HG03521 (cell line): ENCODE measurements at regions not wholly inside any gene's neighbourhood (a gene's known extent, or its start where the extent isn't known, plus 50 kb on each side); places are given as distances from the start of the nearest gene placed in this dataset.

Experiments
- ATAC-seq: cut with Tn5 transposase; IDR thresholded peaks from one replicate; pipeline ENCODE4 v1.9.1; 2021; ENCODE audit warnings: mild to moderate bottlenecking, moderate library complexity; ENCODE audit not compliant: unreplicated experiment

DNA sequence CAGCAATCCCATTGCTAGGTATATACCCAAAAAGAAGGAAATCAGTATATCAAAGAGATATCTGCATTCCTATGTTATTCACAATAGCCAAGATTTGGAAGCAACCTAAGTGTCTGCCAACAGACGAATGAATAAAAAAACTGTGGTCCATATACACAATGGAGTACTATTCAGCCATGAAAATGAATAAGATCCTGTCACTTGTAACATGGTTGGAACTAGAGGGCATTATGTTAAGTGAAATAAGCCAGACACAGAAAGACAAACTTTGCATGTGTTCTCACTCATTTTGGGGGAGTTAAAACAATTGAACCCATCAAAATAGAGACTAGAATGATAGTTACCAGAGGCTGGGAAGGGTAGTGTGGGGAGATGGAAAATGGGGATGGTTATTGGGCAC is 323.5 kb upstream of the NFE2L3 start:
- ATAC-seq, result no peak

DNA sequence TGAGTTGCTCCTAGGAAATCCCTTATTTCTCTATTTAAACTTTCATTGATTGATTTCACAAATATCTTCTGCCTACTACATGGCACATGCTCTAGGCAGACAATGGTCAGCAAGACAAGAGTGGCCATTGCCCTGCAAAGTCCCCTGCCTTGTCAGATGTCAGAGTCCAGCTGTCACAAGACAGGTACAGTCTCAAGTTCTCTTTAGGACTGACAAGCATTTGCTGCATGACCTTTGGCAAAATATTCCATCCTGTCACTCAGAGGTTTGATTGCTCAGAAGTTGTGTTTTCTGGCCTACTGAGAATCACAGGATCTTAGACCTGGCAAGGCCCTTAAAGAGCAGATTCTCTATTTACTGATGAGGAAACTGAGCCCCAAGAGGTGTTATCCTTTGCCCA is 322.3 kb upstream of the NFE2L3 start:
- no peak for ATAC-seq

GRCh38 chr7:25830215-25830614 is 321.8 kb upstream of the NFE2L3 start:
- no peak for ATAC-seq

DNA sequence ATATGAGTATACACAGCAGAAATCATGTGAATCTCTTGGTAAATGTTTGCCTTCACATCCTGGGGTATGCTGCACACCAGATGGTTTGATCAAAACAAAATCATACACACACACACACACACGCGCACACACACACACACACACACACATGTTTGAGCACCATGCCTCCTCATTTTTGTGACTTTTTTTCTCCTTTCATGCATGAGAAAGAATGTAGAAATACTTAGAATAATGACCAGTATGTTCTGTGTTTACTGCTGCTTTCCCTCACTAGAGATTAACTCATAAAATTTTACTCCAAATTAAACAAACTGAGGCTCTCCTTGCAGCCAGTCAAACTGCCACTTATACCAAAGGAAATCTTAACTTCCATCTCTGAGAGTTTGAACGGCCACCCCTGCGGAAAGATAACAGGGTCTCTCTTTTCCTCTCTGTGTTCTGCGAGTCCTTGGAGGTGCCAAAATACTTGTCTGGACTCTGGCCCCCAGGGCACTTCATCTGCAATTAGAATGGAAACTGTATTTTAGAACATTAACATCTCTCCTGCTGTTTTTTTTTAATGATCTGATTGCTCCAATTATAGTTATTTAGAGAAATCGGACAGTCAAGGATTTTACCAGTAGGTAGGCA is 320.8 kb upstream of the NFE2L3 start:
- no peak for ATAC-seq

DNA sequence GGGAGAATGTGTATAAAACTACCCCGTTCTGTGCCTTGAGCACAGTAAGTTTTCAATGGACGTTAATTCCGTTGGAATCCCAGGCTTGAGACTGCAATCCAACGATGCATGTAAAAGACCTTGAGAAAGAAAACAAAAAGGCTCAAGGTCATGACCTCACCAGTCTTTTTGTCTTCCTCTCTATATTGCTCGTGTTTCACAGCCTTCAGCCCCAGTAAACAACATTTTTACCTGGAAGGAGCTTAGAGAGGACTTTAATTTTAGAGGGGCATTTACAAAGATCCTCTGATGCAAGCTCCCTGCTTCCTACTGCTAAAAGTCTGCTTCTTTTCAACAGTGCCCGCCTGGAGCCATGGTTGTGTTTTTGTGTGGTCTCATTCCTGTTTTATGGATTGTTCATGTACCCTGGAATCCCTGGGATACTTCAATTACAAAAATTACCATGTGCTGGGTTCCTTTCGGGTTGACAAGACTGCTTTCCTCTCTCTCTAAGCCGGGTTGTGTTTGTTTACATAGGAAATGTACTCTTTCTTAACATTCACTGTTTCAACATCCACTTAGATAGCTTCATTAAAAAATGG is 320.1 kb upstream of the NFE2L3 start:
- ATAC-seq, result no peak

- ATAC-seq, result no peak
Measured at GRCh38 chr7:25832456-25832855, 319.5 kb upstream of the NFE2L3 start.

DNA sequence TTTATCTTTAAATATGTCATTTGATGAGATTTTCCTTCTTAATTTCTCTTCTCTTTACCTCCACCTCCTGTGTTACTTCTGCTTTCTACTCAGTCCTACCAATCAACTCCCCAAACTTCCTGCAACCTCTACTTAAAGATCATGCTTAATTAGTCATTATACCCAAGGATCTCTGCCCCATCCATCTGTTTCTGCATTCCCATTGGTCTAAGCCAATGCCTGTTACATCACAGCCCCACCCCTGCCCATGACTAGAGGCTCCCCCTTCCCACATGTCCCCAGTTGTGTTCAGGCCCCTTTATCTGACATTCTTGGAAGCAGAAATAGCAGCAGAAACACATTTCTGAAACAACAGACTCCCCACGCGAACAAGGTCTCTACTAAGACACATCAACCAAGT is 319.1 kb upstream of the NFE2L3 start:
- ATAC-seq, result no peak

DNA sequence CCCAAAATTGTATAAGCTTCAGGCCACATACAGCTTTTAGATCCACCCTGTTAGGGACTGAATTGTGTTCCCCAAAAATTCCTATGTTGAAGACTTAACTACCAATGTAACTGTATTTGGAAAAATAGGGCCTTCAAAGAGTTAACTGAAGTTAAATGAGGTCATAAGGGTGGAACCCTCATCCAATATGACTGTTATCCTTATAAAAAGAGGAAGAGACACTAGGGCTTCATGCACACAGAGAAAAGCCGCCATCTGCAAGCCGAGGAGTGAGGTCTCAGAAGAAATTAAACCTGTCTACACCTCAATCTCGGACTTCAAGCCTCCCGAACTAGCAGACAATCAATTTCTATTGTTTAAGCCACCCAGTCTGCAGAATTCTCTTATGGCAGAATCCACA is 317.9 kb upstream of the NFE2L3 start:
- no peak for ATAC-seq

- ATAC-seq, result no peak
Measured at GRCh38 chr7:25835197-25835596, 316.8 kb upstream of the NFE2L3 start.

DNA sequence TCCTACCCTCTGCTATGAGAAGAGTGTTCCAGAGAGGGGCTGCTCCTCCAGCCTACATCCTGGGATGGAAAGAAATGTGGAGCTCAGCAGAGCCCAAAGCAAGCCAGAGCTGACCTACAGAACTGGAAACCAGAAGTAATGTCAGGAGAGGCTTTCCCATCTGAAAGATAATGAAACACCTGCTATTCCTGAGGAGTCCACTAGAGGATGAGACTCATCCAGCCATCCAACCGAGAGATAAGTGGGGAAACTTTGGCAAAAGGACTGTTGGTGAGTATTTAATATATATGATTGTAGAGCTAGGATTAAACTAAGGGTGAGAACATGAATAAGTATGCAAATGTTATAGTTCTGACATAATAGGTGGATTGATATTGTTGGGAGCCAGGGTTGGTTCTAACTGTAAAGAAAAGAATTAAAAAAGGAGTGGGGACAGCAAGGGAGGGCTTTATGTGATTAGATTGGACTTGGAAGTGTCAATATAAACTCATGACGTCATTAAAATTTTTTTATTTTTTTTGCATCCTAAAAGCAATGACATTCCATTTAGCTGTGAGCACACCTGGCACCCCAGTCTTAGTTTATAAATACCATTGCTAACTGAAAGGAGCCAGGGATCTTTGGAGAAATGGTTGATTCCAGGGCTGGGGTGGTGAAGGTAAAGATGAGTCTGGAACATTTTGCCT is 312.8 kb upstream of the NFE2L3 start:
- ATAC-seq, result no peak

- no peak for ATAC-seq
Measured at GRCh38 chr7:25840209-25840792, 311.7 kb upstream of the NFE2L3 start.

DNA sequence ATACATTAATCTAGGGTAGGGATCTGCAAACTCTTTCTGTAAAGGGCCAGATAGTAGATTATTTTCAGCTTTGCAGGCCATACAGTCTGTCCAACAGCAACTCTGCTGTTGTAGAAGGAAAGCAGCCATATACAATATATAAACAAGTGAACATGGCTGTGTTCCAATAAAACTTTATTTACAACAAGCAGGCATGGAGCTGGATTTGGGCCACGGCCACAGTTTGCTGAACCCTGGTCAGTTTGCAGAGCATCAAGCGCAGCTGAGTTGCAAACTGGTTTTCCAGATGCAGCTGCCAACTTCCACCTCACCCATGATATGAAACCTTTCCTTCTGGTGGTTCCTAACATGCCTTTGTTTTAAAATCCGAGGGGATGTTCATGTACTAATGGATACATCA is 310.4 kb upstream of the NFE2L3 start:
- no peak for ATAC-seq

- no peak for ATAC-seq
Measured at GRCh38 chr7:25842201-25842733, 309.7 kb upstream of the NFE2L3 start.

DNA sequence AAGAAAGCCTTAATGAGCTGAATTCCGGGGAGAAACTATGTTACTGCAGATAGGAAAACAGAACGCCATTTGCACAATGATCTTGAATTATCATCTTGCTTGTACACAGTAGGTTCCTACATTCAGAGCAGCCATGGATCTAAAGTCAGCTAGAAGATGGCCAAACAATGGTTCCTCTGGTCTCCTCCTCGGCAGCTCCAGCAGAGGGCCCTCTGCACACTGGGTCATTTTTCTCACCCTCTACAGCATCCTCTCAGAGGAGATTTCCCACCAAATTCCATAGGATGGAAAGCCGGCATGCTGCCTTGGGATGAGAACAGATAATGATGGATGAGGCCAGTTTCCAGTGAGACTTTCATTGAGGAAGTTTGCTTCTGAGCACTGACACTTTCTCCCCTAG is 308.5 kb upstream of the NFE2L3 start:
- ATAC-seq, result no peak

GRCh38 chr7:25844102-25844870 is 307.7 kb upstream of the NFE2L3 start:
- ATAC-seq, result no peak

DNA sequence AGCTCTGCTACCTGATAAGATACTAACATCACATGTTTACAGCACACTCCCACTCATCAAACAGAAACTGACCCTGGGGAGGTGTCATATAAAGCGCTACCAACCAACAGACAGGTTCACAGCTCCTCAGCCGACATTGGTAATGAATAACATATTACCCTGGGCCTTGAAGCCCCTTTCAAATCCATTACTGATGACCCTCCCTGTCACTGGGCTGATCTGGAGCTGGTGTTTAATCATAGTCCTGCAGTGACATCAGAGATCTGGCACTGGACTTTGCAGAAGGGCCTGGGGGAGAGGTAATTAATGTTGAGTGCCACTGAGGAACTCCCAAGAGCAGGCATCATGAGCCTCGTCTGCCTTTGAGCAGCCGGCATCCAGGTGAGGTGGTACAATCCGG is 306.5 kb upstream of the NFE2L3 start:
- ATAC-seq, result no peak

DNA sequence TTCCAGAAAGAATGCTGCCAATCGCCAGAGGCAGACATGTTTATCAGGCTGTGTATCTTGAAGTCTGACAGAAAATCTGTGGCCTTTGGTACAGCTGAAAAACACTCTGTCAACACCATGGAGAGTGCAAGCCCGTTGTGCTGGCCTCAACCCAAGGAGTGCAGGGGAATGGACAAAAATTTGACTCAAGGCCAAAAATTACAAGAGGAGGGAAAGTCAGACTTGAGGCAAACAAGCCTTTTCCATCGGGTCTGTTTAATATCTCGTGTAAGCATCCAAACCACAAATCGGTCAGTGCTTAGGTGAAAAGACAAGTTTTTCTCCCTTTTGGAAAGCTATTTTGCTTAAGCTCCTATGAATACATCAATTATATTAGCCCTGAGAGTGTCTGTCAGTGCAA is 305.3 kb upstream of the NFE2L3 start:
- ATAC-seq, result no peak

GRCh38 chr7:25847336-25848070 is 304.5 kb upstream of the NFE2L3 start:
- no peak for ATAC-seq

DNA sequence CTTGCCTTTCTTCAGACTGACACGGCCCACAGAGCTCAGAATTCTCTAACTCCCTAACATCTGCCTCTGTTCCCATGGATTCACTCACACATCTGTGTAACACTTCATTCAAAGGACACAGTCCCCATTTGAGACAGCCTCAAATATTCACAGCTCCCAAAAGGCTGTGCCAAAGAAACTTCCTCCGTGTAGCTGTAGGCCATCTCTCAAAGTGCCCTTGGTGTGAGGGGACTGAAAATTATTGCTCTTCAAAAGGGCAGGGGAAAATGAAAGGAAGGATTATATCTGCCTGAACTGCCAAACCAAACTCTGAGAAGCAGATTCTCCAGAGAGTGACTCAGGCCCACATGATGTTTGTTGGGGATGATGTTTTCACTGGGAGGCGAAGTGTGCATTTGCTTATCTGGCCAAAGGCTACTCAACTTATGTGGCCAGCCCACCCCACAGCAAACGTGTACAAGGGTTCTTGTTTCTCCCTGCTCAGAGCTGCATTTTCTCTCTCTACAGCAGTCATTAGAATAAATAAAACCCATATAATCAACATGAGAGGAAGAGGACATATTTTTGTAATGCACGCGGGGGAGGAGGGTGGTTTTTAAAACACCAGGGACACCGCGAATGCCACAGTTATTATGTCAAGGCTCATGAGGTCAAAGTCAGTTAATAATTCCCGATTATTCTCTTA is 302.4 kb upstream of the NFE2L3 start:
- ATAC-seq, result no peak

GRCh38 chr7:25850216-25850615 is 301.8 kb upstream of the NFE2L3 start:
- ATAC-seq, result no peak
